ENCODE measurements at regions not wholly inside any gene's neighbourhood (a gene's known extent, or its start where the extent isn't known, plus 50 kb on each side); places are given as distances from the start of the nearest gene placed in this dataset.

DNA sequence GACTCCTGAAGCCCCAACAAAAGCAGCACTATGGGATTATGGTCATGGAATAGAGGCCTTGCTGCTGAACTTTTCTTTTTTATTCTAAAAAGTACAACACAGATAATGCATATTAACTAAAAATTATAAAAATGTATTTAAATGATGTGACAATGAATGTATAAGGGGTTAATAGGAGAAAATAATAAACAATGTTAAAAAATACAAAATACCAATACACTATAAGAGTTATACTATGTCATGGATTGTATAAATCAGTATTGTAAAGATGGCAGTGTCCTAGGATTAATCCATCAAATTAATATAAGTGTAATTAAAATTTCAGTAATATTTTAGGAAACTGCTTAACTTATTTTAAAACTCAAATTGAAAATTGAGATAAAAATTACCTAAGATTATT lies 58.3 kb upstream of the TOP3B start:
- Mint-ChIP-seq H3K4me1 (ENCODE audit: low read depth) (no peaks in the 10 kb centered on the region), H3K9me3 (ENCODE audit: insufficient read depth) (no peaks in the 10 kb centered on the region), H3K36me3 (ENCODE audit: low read depth) (no peaks in the 10 kb centered on the region), H3K27ac (no peak overlapping the region), H3K4me3 (no peak overlapping the region), H3K27me3 (ENCODE audit: low read depth) (peaks cover 16% of the 10 kb centered on the region)
- no peak for DNase-seq
- POLR2A ChIA-PET = no interaction called here
- ATAC-seq = no peak
- CTCF ChIA-PET = no interaction called here

DNA sequence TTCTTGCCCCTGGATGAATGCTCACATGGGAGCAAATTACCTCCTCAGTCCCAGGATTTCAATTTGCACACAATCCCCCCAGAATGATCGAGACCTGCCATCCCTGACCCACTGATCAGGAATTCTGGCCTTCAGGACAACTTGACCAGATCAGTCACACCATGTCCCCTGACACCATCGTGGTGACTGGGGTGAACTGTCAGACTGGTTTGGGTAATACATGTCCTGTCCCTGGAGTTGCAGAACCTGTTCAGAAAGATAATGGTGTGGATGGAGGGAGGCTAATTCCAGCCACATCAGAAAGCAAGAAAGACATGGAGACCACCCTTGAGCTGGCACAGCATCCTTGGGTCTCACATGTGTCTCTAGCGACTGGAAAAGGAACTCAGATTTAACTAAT lies 57.9 kb upstream of the TOP3B start:
- H3K9me3 Mint-ChIP-seq (ENCODE audit: insufficient read depth) = no peaks in the 10 kb centered on the region
- DNase-seq (no peak), ATAC-seq (no peak)
- H3K4me3 Mint-ChIP-seq = no peak overlapping the region
- ChIA-PET POLR2A (no interaction called here), CTCF (interaction anchor here (1.0 kb wide), 1 partner anchor 68 kb away, joined by 3 read pairs; no protein-coding TSS in a partner anchor)
- no peak overlapping the region for H3K27ac Mint-ChIP-seq
- no peaks in the 10 kb centered on the region for H3K4me1 Mint-ChIP-seq (ENCODE audit: low read depth)
- H3K27me3 Mint-ChIP-seq (ENCODE audit: low read depth) = peaks cover 18% of the 10 kb centered on the region
- H3K36me3 Mint-ChIP-seq (ENCODE audit: low read depth) = no peaks in the 10 kb centered on the region

GRCh38 chr22:22039286-22040074 lies 56.9 kb upstream of the TOP3B start:
- no peaks in the 10 kb centered on the region for H3K4me1 Mint-ChIP-seq (ENCODE audit: low read depth)
- H3K9me3 Mint-ChIP-seq (ENCODE audit: insufficient read depth) = no peaks in the 10 kb centered on the region
- ChIA-PET CTCF (interaction anchor here (1.0 kb wide), 1 partner anchor 67 kb away, joined by 3 read pairs; no protein-coding TSS in a partner anchor), POLR2A (no interaction called here)
- H3K4me3 Mint-ChIP-seq = no peak overlapping the region
- H3K27me3 Mint-ChIP-seq (ENCODE audit: low read depth) = peaks cover 20% of the 10 kb centered on the region
- DNase-seq (peak; percentile 3), ATAC-seq (no peak)
- H3K27ac Mint-ChIP-seq = no peak overlapping the region
- H3K36me3 Mint-ChIP-seq (ENCODE audit: low read depth) = no peaks in the 10 kb centered on the region

DNA sequence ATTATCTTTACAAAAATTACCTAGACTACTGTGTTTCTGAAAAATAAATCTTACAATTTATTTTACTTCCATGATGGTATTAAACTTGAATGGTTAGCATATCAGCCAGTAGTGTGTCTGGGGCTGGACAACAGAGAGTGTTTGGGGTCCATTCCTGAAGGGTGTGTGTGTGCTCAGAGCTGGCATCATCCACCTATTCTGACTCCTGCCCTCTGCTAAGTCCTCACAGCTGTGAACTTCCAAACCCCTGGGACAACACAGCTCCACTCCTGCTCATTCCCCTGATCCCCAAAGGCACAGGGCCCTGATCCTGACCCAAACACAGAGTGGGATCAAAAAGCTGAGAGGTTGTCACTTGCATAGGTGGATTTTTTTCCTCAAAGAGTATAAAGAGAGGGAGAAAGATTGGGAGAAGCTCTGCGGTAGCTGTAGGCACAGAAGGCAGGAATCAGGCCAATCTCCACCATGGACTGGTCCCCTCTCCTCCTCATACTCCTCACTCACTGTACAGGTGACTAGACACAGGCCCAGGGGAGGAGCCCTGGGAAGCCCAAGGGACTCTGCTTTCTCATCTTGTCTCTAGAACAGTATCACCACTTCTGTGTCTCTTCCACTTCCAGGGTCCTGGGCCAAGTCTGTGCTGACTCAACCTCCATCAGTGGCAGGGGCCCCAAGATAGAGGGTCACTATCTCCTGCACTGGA lies 55.7 kb upstream of the TOP3B start:
- POLR2A ChIA-PET = no interaction called here
- CTCF ChIA-PET = no interaction called here
- no peaks in the 10 kb centered on the region for H3K36me3 Mint-ChIP-seq (ENCODE audit: low read depth)
- DNase-seq (peak; percentile 14), ATAC-seq (no peak)
- H3K4me1 Mint-ChIP-seq (ENCODE audit: low read depth) = no peaks in the 10 kb centered on the region
- H3K9me3 Mint-ChIP-seq (ENCODE audit: insufficient read depth) = no peaks in the 10 kb centered on the region
- no peak overlapping the region for H3K27ac Mint-ChIP-seq
- no peak overlapping the region for H3K4me3 Mint-ChIP-seq
- H3K27me3 Mint-ChIP-seq (ENCODE audit: low read depth) = peaks cover 30% of the 10 kb centered on the region

DNA sequence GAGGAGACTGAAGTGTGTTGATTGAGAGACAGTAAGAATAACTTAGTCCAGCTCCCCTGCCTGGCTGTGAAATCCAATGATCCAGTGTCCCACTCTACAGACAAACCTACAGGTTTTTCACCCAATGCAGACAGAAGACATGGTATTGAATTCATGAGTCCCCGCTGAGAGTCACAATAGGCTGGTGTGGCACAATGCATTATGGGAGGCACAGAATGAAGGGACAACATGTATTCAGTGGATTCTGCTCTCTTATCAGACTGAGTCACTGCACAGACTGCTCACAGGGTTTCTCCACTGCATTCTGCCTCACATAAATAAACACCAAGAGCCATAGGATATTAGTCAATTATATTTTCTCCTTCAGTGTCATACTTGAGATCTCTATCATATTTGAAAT lies 55.2 kb upstream of the TOP3B start:
- ChIA-PET POLR2A (no interaction called here), CTCF (interaction anchor here (0.6 kb wide), 1 partner anchor 917 kb away, joined by 3 read pairs; no protein-coding TSS in a partner anchor)
- Mint-ChIP-seq H3K27me3 (ENCODE audit: low read depth) (peaks cover 30% of the 10 kb centered on the region), H3K9me3 (ENCODE audit: insufficient read depth) (no peaks in the 10 kb centered on the region), H3K27ac (no peak overlapping the region), H3K4me3 (no peak overlapping the region), H3K4me1 (ENCODE audit: low read depth) (no peaks in the 10 kb centered on the region), H3K36me3 (ENCODE audit: low read depth) (no peaks in the 10 kb centered on the region)
- DNase-seq (no peak), ATAC-seq (no peak)

DNA sequence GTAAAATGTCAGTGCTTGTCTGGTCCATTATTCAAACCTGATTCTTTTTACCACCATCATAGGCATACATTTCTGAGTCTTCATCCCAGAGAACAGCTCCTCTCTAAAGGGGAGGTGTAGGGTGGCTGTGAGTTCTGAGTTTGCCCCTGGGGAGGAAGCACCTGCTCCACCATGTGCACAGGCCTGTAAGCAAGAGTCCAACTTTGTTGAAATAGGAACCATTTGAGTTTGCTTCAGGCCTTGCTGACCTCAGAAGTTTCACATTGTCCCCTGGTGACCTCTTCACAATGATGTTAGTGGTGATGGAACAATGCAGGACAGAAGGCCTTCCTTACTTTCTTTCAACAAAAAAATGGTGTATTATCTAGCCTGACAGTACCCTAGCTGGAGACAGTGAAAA lies 54.6 kb upstream of the TOP3B start:
- no peaks in the 10 kb centered on the region for H3K9me3 Mint-ChIP-seq (ENCODE audit: insufficient read depth)
- H3K4me1 Mint-ChIP-seq (ENCODE audit: low read depth) = no peaks in the 10 kb centered on the region
- H3K4me3 Mint-ChIP-seq = no peak overlapping the region
- ATAC-seq (no peak), DNase-seq (peak; percentile 4)
- ChIA-PET CTCF (interaction anchor here (0.6 kb wide), 1 partner anchor 918 kb away, joined by 3 read pairs; no protein-coding TSS in a partner anchor), POLR2A (no interaction called here)
- H3K27ac Mint-ChIP-seq = no peak overlapping the region
- H3K36me3 Mint-ChIP-seq (ENCODE audit: low read depth) = no peaks in the 10 kb centered on the region
- H3K27me3 Mint-ChIP-seq (ENCODE audit: low read depth) = peaks cover 32% of the 10 kb centered on the region

DNA sequence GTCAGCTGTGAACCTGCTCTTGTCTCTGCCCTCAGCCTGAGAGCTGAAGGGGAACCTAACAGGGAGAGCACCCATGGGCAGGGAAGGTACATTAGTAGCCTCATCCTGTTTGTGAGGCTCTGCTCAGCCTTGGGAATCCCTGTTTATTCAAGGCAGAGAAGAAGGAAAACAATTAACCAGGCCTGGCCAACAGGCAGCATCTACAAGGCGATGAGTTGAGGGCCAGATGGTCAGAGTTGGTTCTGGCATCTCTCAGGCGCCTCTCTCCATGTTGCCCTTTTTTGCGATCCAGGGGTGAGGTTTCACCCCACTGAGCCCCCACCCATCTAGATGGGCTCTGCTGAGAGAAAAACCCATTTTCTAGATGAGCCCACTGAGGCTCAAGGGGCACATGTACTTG lies 54.0 kb upstream of the TOP3B start:
- no peak for DNase-seq
- CTCF ChIA-PET = no interaction called here
- POLR2A ChIA-PET = no interaction called here
- H3K4me3 Mint-ChIP-seq = no peak overlapping the region
- H3K4me1 Mint-ChIP-seq (ENCODE audit: low read depth) = no peaks in the 10 kb centered on the region
- peaks cover 27% of the 10 kb centered on the region for H3K27me3 Mint-ChIP-seq (ENCODE audit: low read depth)
- H3K9me3 Mint-ChIP-seq (ENCODE audit: insufficient read depth) = no peaks in the 10 kb centered on the region
- ATAC-seq = no peak
- H3K36me3 Mint-ChIP-seq (ENCODE audit: low read depth) = no peaks in the 10 kb centered on the region
- no peak overlapping the region for H3K27ac Mint-ChIP-seq

GRCh38 chr22:22035771-22036314 lies 53.3 kb upstream of the TOP3B start:
- Mint-ChIP-seq H3K36me3 (ENCODE audit: low read depth) (no peaks in the 10 kb centered on the region), H3K4me3 (no peak overlapping the region), H3K4me1 (ENCODE audit: low read depth) (no peaks in the 10 kb centered on the region), H3K9me3 (ENCODE audit: insufficient read depth) (no peaks in the 10 kb centered on the region), H3K27ac (no peak overlapping the region), H3K27me3 (ENCODE audit: low read depth) (peaks cover 29% of the 10 kb centered on the region)
- ChIA-PET POLR2A (no interaction called here), CTCF (no interaction called here)
- no peak for DNase-seq
- ATAC-seq = no peak

GRCh38 chr22:22035203-22035602 lies 52.6 kb upstream of the TOP3B start:
- CTCF ChIA-PET = no interaction called here
- Mint-ChIP-seq H3K9me3 (ENCODE audit: insufficient read depth) (no peaks in the 10 kb centered on the region), H3K36me3 (ENCODE audit: low read depth) (no peaks in the 10 kb centered on the region), H3K4me1 (ENCODE audit: low read depth) (no peaks in the 10 kb centered on the region), H3K27ac (no peak overlapping the region), H3K27me3 (ENCODE audit: low read depth) (peaks cover 25% of the 10 kb centered on the region), H3K4me3 (no peak overlapping the region)
- no peak for ATAC-seq
- DNase-seq = no peak
- POLR2A ChIA-PET = no interaction called here

GRCh38 chr22:22034469-22035132 lies 52.0 kb upstream of the TOP3B start:
- ATAC-seq (no peak), DNase-seq (peak; percentile 18)
- Mint-ChIP-seq H3K27ac (no peak overlapping the region), H3K36me3 (ENCODE audit: low read depth) (no peaks in the 10 kb centered on the region), H3K27me3 (ENCODE audit: low read depth) (peaks cover 24% of the 10 kb centered on the region), H3K4me1 (ENCODE audit: low read depth) (no peaks in the 10 kb centered on the region), H3K4me3 (no peak overlapping the region), H3K9me3 (ENCODE audit: insufficient read depth) (no peaks in the 10 kb centered on the region)
- CTCF ChIA-PET = interaction anchor here (0.6 kb wide), 1 partner anchor 11 kb away, joined by 3 read pairs; no protein-coding TSS in a partner anchor
- POLR2A ChIA-PET = no interaction called here

DNA sequence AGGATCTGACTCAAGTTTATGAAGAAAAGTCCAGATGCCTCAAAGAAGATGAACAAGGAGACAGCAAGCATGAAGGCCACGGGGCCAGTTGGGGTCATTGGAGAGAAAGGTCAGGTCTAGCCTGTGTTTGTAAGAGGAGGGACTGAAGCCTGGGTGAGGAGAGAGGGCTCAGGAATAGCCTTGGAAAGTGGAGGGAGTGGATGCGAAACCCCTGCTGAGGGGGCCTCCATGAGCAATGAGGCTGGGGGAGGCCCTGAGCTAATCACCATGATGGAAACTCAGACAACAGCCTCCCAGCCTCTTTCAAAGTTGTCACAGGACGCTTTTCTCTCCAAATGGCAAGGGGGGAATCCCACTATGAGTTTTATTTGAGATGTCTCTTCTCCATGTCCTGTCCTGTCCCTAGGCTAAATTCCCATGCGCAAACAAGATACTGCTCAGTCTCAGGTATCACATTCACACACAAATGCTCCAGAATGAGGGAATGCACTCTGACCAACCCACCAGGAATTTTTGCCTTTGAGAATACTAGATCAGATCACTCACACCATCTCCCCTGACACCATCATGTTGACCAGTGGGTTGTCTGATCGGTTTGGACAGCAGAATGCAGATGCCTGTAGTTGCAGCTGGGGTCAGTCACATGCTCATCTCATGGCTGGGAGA lies 51.3 kb upstream of the TOP3B start:
- H3K4me3 Mint-ChIP-seq = no peak overlapping the region
- DNase-seq (peak; percentile 13), ATAC-seq (no peak)
- ChIA-PET CTCF (interaction anchor here (0.6 kb wide), 1 partner anchor 12 kb away, joined by 3 read pairs; no protein-coding TSS in a partner anchor), POLR2A (no interaction called here)
- peaks cover 24% of the 10 kb centered on the region for H3K27me3 Mint-ChIP-seq (ENCODE audit: low read depth)
- H3K9me3 Mint-ChIP-seq (ENCODE audit: insufficient read depth) = no peaks in the 10 kb centered on the region
- H3K4me1 Mint-ChIP-seq (ENCODE audit: low read depth) = no peaks in the 10 kb centered on the region
- no peaks in the 10 kb centered on the region for H3K36me3 Mint-ChIP-seq (ENCODE audit: low read depth)
- H3K27ac Mint-ChIP-seq = no peak overlapping the region
